Epithelial cell of proximal tubule (primary cell): ENCODE measurements at regions not wholly inside any gene's neighbourhood (a gene's known extent, or its start where the extent isn't known, plus 50 kb on each side); places are given as distances from the start of the nearest gene placed in this dataset.

ENCODE experiments used
- DNase-seq: peaks from one replicate; pipeline ENCODE4 v3.0.0-alpha.2; 2011; ENCODE audit warnings: low read depth
- H3K4me3 ChIP-seq: 2 replicates; pipeline ENCODE4 v1.5.1; 2011; ENCODE audit warnings: low read depth, mild to moderate bottlenecking, low read length
- TF ChIP-seq, protein P1 (sequence below): conservative IDR thresholded peaks from 2 replicates; pipeline ENCODE4 v1.5.1; 2012; ENCODE audit warnings: low read depth, mild to moderate bottlenecking, low read length

GRCh38 chr2:46846536-46846935 lies 69.1 kb downstream of the MCFD2 start:
- DNase-seq, result no peak
- H3K4me3 ChIP-seq, result no peak overlapping the region
- TF ChIP-seq, protein P1, sequence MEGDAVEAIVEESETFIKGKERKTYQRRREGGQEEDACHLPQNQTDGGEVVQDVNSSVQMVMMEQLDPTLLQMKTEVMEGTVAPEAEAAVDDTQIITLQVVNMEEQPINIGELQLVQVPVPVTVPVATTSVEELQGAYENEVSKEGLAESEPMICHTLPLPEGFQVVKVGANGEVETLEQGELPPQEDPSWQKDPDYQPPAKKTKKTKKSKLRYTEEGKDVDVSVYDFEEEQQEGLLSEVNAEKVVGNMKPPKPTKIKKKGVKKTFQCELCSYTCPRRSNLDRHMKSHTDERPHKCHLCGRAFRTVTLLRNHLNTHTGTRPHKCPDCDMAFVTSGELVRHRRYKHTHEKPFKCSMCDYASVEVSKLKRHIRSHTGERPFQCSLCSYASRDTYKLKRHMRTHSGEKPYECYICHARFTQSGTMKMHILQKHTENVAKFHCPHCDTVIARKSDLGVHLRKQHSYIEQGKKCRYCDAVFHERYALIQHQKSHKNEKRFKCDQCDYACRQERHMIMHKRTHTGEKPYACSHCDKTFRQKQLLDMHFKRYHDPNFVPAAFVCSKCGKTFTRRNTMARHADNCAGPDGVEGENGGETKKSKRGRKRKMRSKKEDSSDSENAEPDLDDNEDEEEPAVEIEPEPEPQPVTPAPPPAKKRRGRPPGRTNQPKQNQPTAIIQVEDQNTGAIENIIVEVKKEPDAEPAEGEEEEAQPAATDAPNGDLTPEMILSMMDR, result no peak

DNA sequence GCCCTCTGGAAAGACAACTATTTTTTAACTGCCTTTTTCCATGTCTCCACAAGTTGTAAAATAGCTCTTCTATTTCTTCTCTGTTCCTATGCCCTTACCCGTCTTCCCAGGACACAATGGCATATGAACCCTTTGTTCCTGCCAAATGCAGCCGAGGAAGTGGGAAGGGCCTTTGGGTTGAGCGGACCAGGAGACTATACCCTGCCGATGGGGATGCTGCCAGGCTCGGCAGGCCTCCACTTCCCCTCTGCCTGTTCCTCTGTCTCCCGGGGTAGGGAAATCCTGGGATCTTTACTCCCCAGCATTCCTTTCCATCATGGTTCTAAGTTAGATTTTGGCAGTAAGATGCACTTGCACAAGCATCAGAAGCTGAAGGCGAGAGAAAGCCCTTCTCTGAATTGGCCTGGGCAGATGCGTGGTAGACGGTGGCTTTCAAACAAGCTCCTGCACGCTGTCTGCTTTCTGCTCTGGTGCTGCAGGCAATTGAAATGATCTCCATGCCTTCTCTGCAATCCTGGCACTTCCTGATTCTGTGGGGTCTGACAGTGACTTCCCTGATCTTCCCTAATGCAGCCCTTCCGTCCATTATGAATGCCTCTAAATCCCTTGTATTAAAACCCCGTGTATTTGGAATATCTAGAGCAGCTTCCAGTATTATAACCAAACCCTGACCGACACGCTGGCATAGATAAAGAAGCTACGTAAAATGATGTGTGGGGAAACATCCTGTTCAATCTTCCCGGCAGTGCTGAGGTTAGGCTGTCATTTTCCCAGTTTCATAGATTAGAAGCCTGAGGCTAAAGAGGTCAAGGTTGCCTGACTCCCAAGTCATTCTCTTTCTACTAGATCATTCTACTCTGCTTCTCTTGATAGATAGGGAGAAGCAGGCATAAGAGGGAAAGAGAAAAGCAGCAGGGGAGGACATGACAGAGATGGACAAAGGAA lies 69.8 kb downstream of the MCFD2 start:
- TF ChIP-seq, protein P1, result no peak
- no peak overlapping the region for H3K4me3 ChIP-seq
- DNase-seq, result no peak

GRCh38 chr2:46844443-46844842 lies 71.2 kb downstream of the MCFD2 start:
- TF ChIP-seq, protein P1, result no peak
- no peak overlapping the region for H3K4me3 ChIP-seq
- DNase-seq, result no peak

DNA sequence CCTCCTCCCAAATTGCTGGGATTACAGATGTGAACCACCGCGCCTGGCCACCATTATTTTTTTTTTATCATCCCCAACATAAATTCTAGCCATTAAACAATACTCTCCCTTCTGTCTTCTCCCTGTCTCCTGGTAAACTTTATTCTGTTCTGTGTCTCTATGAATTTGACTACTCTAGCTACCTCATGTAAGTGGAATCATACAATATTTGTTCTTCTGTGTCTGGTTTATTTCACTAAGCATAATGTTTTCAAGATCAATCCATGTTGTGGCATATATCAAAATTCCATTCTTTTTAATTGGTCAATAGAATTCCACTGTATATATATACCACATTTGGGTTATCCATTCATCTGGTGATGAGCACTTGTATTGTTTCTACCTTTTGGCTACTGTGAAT lies 71.6 kb downstream of the MCFD2 start:
- TF ChIP-seq, protein P1, result no peak
- no peak overlapping the region for H3K4me3 ChIP-seq
- DNase-seq, result no peak

- TF ChIP-seq, protein P1, result no peak
- DNase-seq, result no peak
- H3K4me3 ChIP-seq, result no peak overlapping the region
These were observed 72.3 kb downstream of the MCFD2 start for GRCh38 chr2:46843316-46843715.

DNA sequence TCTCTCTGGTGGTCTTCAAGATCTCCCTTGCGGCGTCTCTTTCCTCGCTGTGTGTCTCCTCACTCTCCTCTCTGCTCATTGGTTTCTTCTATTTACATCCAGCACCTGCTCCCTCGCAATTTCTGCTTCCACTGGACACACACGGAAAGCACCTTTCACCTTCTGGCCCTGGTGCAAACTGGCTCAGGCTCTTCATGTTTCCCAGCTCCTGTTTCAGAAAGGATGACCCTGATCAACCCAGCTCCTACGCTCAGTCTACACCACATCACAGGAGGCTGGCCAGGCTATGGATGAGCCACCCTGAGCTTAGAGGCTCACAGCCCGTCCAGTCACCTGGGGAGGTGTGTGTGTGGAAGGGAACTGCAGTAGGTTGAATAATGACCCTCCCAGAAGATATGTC lies 72.7 kb downstream of the MCFD2 start:
- no peak overlapping the region for H3K4me3 ChIP-seq
- DNase-seq, result no peak
- TF ChIP-seq, protein P1, result no peak

- DNase-seq, result no peak
- no peak overlapping the region for H3K4me3 ChIP-seq
- TF ChIP-seq, protein P1, result no peak
These were observed 74.0 kb downstream of the MCFD2 start for GRCh38 chr2:46841621-46842020.
